OCI-LY7 (cell line): ENCODE measurements at regions not wholly inside any gene's neighbourhood (a gene's known extent, or its start where the extent isn't known, plus 50 kb on each side); places are given as distances from the start of the nearest gene placed in this dataset.

ENCODE experiments used
- EZH2phosphoT487 ChIP-seq: fragments of 200-600 bp; sonication (generic); IDR thresholded peaks from 2 replicates; pipeline ENCODE4 v1.6.1; 2018; ENCODE audit warnings: low read depth, borderline replicate concordance, mild to moderate bottlenecking, mixed run types, antibody characterized with exemption, low read length, moderate library complexity, mixed read lengths
- TF ChIP-seq, protein P1 (sequence below): fragments of 200-600 bp; sonication (generic); conservative IDR thresholded peaks from 2 replicates; pipeline ENCODE4 v1.5.1; 2014; ENCODE audit warnings: mild to moderate bottlenecking, antibody characterized with exemption, low read length, moderate library complexity, mixed read lengths

DNA sequence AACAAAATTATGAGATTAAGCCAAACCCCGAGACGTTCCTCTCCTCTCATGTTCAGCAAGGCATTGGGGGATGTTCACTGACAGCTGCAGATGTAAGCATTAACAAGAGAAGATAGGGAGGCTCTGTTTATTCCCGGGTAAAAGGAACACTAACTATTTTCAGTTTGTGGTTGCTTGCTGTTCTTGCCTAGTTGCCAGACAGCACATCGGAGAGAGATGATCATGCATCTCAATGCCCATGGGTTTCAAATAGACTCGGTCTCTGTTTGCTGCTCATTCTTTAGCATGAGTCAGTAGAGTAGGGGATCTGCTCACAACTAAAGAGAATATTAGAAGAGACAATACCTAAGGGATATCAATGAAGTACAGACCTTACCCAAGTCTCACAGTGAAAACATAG, 78.3 kb downstream of the TMEM100 start:
- TF ChIP-seq, protein P1, sequence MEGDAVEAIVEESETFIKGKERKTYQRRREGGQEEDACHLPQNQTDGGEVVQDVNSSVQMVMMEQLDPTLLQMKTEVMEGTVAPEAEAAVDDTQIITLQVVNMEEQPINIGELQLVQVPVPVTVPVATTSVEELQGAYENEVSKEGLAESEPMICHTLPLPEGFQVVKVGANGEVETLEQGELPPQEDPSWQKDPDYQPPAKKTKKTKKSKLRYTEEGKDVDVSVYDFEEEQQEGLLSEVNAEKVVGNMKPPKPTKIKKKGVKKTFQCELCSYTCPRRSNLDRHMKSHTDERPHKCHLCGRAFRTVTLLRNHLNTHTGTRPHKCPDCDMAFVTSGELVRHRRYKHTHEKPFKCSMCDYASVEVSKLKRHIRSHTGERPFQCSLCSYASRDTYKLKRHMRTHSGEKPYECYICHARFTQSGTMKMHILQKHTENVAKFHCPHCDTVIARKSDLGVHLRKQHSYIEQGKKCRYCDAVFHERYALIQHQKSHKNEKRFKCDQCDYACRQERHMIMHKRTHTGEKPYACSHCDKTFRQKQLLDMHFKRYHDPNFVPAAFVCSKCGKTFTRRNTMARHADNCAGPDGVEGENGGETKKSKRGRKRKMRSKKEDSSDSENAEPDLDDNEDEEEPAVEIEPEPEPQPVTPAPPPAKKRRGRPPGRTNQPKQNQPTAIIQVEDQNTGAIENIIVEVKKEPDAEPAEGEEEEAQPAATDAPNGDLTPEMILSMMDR: no peak
- no peak for TF ChIP-seq EZH2phosphoT487
